ENCODE measurements at regions not wholly inside any gene's neighbourhood (a gene's known extent, or its start where the extent isn't known, plus 50 kb on each side); places are given as distances from the start of the nearest gene placed in this dataset.

- TF ChIP-seq, protein P1, sequence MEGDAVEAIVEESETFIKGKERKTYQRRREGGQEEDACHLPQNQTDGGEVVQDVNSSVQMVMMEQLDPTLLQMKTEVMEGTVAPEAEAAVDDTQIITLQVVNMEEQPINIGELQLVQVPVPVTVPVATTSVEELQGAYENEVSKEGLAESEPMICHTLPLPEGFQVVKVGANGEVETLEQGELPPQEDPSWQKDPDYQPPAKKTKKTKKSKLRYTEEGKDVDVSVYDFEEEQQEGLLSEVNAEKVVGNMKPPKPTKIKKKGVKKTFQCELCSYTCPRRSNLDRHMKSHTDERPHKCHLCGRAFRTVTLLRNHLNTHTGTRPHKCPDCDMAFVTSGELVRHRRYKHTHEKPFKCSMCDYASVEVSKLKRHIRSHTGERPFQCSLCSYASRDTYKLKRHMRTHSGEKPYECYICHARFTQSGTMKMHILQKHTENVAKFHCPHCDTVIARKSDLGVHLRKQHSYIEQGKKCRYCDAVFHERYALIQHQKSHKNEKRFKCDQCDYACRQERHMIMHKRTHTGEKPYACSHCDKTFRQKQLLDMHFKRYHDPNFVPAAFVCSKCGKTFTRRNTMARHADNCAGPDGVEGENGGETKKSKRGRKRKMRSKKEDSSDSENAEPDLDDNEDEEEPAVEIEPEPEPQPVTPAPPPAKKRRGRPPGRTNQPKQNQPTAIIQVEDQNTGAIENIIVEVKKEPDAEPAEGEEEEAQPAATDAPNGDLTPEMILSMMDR (IDR thresholded peaks at IDR 0.05), result no peak
- TF ChIP-seq EP300 (IDR thresholded peaks at IDR 0.05), result no peak
- TF ChIP-seq POLR2A (IDR thresholded peaks at IDR 0.05), result no peak
These were observed 163.6 kb downstream of the MREG start for GRCh38 chr2:215849771-215850170.

Measured in ovary (tissue), 3 donors.